Prostate gland (tissue), 2 donors: ENCODE measurements at regions not wholly inside any gene's neighbourhood (a gene's known extent, or its start where the extent isn't known, plus 50 kb on each side); places are given as distances from the start of the nearest gene placed in this dataset.

Experiments
- DNase-seq: peaks from one replicate; pipeline ENCODE4 v3.0.0-alpha.2; 2019; ENCODE audit warnings: low spot score
- H3K27ac ChIP-seq, 2 donors: fragments of 200-600 bp; sonication (generic); 2 replicates each; pipeline ENCODE4 v1.5.1; 2017 to 2019
- H3K27me3 ChIP-seq: fragments of 200-600 bp; sonication (generic); replicated peaks from 2 replicates; pipeline ENCODE4 v1.5.1; 2019; ENCODE audit not compliant: insufficient read depth
- H3K36me3 ChIP-seq, 2 donors: fragments of 200-600 bp; sonication (generic); 1 replicate in 1 of 2; 2 replicates in 1 of 2; pipeline versions ENCODE4 v1.5.1 to v1.8.1; 2017 to 2019
- H3K4me1 ChIP-seq: fragments of 200-600 bp; sonication (generic); replicated peaks from 2 replicates; pipeline ENCODE4 v1.5.1; 2019
- H3K4me3 ChIP-seq, 2 donors: fragments of 200-600 bp; sonication (generic); 2 replicates each; pipeline ENCODE4 v1.5.1; 2017 to 2019
- H3K9me3 ChIP-seq: fragments of 200-600 bp; sonication (generic); 2 replicates; pipeline ENCODE4 v1.5.1; 2017
- CTCF ChIP-seq, 4 experiments: fragments of 200-600 bp in 2 of 4; fragments of 450-650 bp in 2 of 4; sonication (generic) in 2 of 4; IDR thresholded peaks; 1 replicate in 3 of 4; 2 replicates in 1 of 4; pipeline ENCODE4 v1.5.1; 2016 to 2019; ENCODE audit warnings: antibody characterized with exemption in 4 of 4, mild to moderate bottlenecking in 2 of 4, moderate library complexity in 2 of 4
- POLR2A ChIP-seq: fragments of 450-650 bp; IDR thresholded peaks from one replicate; pipeline ENCODE4 v1.6.1; 2016; ENCODE audit warnings: antibody characterized with exemption, mild to moderate bottlenecking
- POLR2AphosphoS5 ChIP-seq: sonication (generic); formaldehyde crosslinking; IDR thresholded peaks from one replicate; pipeline ENCODE4 v1.6.1; 2017; ENCODE audit warnings: antibody characterized with exemption
- WGBS: methylation state at CpG from one replicate; pipeline ENCODE4 v1.1.5; 2018; 5-methylcytosine and 5-hydroxymethylcytosine counted together
- intact Hi-C: fragments of 100-400 bp; cut with DNase I; formaldehyde crosslinking; loops from one replicate; pipeline ENCODE4 v1.14.2; 2022

- 75% methylated on average over 20 of the region's 20 CpGs for WGBS
- TF ChIP-seq CTCF (IDR thresholded peaks at IDR 0.05), result no peak
- TF ChIP-seq POLR2AphosphoS5, result no peak
- no peak for TF ChIP-seq POLR2A
- no peak for DNase-seq
- Histone ChIP-seq H3K36me3 (no peaks in the 10 kb centered on the region), H3K4me1 (no peaks in the 10 kb centered on the region), H3K27ac (no peak overlapping the region), H3K4me3 (no peak overlapping the region), H3K9me3 (no peaks in the 10 kb centered on the region), H3K27me3 (no peaks in the 10 kb centered on the region)
- intact Hi-C loops, result no loop called here
Observed at GRCh38 chr16:73504591-73505575, 457.0 kb upstream of the ZFHX3 start.

GRCh38 chr16:73503093-73503492 is 455.2 kb upstream of the ZFHX3 start:
- intact Hi-C loops, result no loop called here
- no peaks in the 10 kb centered on the region for H3K27me3 ChIP-seq
- TF ChIP-seq CTCF (IDR thresholded peaks at IDR 0.05), result no peak
- TF ChIP-seq POLR2AphosphoS5, result no peak
- TF ChIP-seq POLR2A, result no peak
- no peak overlapping the region for H3K27ac ChIP-seq
- H3K9me3 ChIP-seq, result no peaks in the 10 kb centered on the region
- H3K4me1 ChIP-seq, result no peaks in the 10 kb centered on the region
- 92% methylated on average over 8 of the region's 8 CpGs for WGBS
- DNase-seq, result no peak
- H3K36me3 ChIP-seq, result no peaks in the 10 kb centered on the region
- H3K4me3 ChIP-seq, result no peak overlapping the region

- H3K36me3 ChIP-seq, result no peaks in the 10 kb centered on the region
- no peak for TF ChIP-seq CTCF (IDR thresholded peaks at IDR 0.05)
- TF ChIP-seq POLR2A, result no peak
- no peak for TF ChIP-seq POLR2AphosphoS5
- intact Hi-C loops, result no loop called here
- no peaks in the 10 kb centered on the region for H3K27me3 ChIP-seq
- no peak overlapping the region for H3K4me3 ChIP-seq
- WGBS, result 94% methylated on average over 10 of the region's 10 CpGs
- H3K27ac ChIP-seq, result no peak overlapping the region
- H3K4me1 ChIP-seq, result no peaks in the 10 kb centered on the region
- no peak for DNase-seq
- H3K9me3 ChIP-seq, result no peaks in the 10 kb centered on the region
Observed at GRCh38 chr16:73499276-73499675, 451.3 kb upstream of the ZFHX3 start.

- Histone ChIP-seq H3K4me3 (no peak overlapping the region), H3K9me3 (no peaks in the 10 kb centered on the region), H3K4me1 (no peaks in the 10 kb centered on the region), H3K27me3 (no peaks in the 10 kb centered on the region), H3K36me3 (no peaks in the 10 kb centered on the region), H3K27ac (no peak overlapping the region)
- intact Hi-C loops, result no loop called here
- DNase-seq, result no peak
- TF ChIP-seq POLR2A (no peak), POLR2AphosphoS5 (no peak), CTCF (IDR thresholded peaks at IDR 0.05) (no peak)
- 83% methylated on average over 4 of the region's 4 CpGs for WGBS
Observed at GRCh38 chr16:73485880-73486279, 438.0 kb upstream of the ZFHX3 start.
